Astrocyte of the cerebellum (primary cell): ENCODE measurements at regions not wholly inside any gene's neighbourhood (a gene's known extent, or its start where the extent isn't known, plus 50 kb on each side); places are given as distances from the start of the nearest gene placed in this dataset.

ENCODE experiments used
- DNase-seq: peaks from one replicate; pipeline ENCODE4 v3.0.0-alpha.2; 2011; ENCODE audit warnings: low read depth
- H3K4me3 ChIP-seq: 2 replicates; pipeline ENCODE4 v1.5.1; 2011; ENCODE audit warnings: mild to moderate bottlenecking, low read depth, low read length, moderate library complexity
- in situ Hi-C: cut with HindIII; loops from 2 replicates; pipeline ENCODE4 v1.10.0; 2017; ENCODE audit warnings: low sequenced_read_pairs
- TF ChIP-seq, protein P1 (sequence below): IDR thresholded peaks from 2 replicates; pipeline ENCODE4 v1.5.1; 2012; ENCODE audit warnings: low read length, low read depth, moderate library complexity, mild to moderate bottlenecking; ENCODE audit errors: missing control alignments

DNA sequence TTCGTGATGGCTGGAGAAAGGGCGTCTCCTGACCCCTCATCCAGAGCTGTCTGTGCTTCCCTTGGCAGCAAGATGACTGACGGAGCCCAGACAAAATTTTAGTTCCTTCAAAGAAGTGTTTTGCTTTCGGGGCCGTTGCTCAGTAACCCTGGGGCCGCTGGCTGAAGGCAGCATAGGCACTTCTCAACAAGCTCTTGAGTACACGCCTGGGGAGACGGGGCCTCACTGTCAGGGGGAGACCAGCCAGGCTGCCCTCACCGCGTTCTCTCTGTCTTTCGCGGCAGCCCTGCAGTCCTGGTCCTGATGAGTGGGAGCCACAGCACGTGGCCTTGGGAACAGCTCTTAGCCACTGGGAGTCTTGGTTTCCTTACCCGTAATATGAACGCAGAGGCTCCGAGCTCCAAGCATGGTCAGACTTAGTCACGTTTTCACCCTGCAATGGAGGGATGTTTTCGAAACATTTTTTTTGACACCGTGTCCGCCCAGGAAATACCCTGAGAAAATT, 86.0 kb downstream of the IRF8 start:
- TF ChIP-seq, protein P1, sequence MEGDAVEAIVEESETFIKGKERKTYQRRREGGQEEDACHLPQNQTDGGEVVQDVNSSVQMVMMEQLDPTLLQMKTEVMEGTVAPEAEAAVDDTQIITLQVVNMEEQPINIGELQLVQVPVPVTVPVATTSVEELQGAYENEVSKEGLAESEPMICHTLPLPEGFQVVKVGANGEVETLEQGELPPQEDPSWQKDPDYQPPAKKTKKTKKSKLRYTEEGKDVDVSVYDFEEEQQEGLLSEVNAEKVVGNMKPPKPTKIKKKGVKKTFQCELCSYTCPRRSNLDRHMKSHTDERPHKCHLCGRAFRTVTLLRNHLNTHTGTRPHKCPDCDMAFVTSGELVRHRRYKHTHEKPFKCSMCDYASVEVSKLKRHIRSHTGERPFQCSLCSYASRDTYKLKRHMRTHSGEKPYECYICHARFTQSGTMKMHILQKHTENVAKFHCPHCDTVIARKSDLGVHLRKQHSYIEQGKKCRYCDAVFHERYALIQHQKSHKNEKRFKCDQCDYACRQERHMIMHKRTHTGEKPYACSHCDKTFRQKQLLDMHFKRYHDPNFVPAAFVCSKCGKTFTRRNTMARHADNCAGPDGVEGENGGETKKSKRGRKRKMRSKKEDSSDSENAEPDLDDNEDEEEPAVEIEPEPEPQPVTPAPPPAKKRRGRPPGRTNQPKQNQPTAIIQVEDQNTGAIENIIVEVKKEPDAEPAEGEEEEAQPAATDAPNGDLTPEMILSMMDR = no peak
- H3K4me3 ChIP-seq = no peak overlapping the region
- no peak for DNase-seq
- in situ Hi-C loops = no loop called here

DNA sequence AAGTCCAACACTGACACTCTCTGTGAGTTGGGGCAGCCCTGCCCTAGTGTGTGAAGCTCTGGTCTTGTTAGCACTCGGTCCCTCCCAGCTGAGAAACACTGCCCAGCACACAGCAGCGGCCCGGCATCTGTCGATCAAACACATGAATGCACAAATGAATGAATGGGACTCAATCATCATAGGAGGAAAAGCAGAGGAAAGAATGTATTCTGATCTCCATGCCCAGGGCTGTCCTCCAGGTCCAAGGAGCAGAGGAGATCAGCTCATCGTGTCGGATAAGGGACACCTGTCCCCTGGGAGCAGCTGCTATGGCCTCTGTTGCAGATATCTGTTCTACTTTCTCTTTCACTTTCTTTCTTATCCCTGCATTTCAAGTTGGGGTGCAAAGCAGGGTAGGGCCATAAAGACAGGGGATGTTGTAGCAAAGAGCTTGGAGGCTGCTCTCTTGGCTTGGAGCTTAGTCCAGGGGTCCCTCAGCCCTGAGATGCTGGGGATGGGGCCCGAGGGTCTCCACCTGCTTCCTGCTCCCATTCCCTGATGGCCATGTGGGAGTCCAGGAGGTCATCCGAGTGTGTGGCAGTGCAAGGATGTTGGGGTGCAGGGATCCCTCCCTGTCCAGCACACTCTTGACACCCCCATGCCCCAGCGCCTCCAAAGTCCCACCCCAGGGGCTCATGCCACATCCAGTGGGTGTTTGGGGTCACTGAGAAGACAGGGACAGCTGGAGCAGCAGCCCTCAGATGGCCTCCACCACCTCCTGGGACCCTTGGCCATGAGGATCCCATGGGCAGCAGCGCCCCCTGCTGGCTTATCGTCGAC, 88.2 kb downstream of the IRF8 start:
- no peak for DNase-seq

DNA sequence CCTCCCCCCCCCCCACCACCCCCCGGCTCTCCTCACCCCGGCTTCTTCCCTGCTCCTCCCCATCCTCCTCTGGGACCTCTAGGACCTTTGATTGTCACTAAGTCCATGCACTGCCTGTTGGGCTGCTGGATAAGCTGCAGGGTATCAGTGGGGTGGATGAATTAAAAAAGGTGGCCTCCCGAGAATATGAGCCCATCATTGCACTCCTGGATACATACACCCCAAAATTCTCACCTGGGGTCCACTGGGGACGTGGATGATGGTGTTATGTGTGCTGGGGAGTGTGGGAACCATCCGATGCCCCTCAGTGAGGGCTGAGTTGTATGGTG, 88.8 kb downstream of the IRF8 start:
- TF ChIP-seq, protein P1 = no peak
- in situ Hi-C loops = no loop called here
- H3K4me3 ChIP-seq = no peak overlapping the region
- no peak for DNase-seq

More for the DNA sequence above, 88.2 kb downstream of the IRF8 start:
- TF ChIP-seq, protein P1 = no peak
- no peak overlapping the region for H3K4me3 ChIP-seq
- in situ Hi-C loops = no loop called here

DNA sequence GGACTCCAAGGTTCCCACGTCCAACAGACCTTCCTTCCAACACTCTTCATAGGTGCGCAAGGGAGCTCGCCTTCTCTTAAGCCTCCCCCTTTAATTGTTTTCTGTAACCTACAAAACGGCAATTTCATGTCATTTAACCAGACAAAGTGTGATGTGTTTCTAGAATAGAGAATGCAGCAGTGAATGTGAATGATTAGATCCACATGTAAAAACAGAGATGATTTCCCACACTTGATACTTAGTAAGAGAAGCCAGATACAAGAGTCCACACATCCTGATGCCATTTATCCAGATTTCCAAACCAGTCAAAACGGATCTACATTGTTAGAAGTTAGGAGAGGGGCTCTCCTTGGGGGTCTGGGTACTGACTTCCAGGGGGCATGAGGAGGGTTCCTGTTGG, 89.3 kb downstream of the IRF8 start:
- no peak overlapping the region for H3K4me3 ChIP-seq
- no peak for DNase-seq
- TF ChIP-seq, protein P1 = no peak
- in situ Hi-C loops = no loop called here

DNA sequence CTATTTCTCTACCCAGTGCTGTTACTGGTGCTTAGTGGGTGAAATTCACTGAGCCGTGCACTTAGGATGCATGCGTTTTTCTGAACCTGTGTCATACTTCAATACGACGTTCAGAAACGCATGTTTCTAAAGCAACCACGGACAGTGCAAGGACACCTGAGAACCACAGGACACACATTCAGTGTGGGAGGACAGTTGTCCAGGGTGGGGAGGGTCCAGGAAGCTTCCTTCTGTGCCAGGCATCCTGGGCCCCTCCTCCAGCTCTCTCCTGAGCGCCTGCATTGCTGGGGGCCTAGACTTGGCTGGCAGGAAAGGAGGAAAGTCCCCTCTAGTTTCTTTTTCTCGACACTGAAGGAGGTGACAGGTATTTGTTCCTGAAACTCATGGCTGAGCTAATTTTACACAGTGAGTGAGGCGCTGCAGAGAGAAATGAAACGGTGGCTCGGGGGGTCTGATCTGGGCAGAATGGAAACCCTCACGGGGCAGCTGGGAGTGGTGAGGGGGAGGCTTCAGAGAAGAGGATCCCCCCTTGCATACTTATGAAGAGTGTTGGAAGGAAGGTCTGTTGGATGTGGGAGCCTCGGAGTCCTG, 89.9 kb downstream of the IRF8 start:
- in situ Hi-C loops = no loop called here
- no peak for DNase-seq
- TF ChIP-seq, protein P1 = no peak
- no peak overlapping the region for H3K4me3 ChIP-seq

DNA sequence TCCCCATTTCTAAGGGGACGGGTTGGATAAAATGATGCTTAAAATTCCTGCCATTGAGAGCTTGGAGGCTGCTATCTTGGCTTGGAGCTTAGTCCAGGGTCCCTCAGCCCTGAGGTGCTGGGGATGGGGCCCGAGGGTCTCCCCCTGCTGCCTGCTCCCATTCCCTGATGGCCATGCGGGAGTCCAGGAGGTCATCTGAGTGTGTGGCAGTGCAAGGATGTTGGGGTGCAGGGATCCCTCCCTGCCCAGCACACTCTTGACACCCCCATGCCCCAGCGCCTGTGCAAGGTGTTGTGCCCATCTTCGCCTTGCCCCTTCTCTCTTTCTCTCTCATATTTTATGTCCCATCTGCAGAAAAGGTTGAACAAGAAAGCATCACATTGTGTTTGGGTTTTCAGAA, 90.4 kb downstream of the IRF8 start:
- TF ChIP-seq, protein P1 = no peak
- DNase-seq = no peak
- in situ Hi-C loops = no loop called here
- H3K4me3 ChIP-seq = no peak overlapping the region
